ENCODE measurements at regions not wholly inside any gene's neighbourhood (a gene's known extent, or its start where the extent isn't known, plus 50 kb on each side); places are given as distances from the start of the nearest gene placed in this dataset.

DNA sequence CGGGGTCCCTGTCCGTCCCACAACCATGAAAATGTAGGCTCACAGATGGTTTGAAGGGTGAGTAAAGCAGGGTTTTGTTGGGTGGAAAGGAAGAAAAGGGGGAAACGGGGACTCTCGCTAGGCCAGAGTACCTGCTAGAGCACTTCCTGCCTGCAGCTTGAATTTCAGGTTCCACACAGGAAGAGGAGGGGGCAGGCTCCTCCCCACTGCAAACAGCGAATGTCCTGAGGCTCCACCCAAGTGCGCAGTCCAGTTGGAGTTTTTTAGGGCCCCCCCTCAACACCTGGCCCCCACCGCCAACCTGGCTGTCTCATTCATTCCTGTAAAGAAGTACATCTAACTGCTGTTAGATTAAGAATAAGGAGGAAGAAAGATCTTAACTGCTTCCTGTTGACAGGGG, 414.7 kb downstream of the SH2D4B start:
- TF ChIP-seq, protein P1, sequence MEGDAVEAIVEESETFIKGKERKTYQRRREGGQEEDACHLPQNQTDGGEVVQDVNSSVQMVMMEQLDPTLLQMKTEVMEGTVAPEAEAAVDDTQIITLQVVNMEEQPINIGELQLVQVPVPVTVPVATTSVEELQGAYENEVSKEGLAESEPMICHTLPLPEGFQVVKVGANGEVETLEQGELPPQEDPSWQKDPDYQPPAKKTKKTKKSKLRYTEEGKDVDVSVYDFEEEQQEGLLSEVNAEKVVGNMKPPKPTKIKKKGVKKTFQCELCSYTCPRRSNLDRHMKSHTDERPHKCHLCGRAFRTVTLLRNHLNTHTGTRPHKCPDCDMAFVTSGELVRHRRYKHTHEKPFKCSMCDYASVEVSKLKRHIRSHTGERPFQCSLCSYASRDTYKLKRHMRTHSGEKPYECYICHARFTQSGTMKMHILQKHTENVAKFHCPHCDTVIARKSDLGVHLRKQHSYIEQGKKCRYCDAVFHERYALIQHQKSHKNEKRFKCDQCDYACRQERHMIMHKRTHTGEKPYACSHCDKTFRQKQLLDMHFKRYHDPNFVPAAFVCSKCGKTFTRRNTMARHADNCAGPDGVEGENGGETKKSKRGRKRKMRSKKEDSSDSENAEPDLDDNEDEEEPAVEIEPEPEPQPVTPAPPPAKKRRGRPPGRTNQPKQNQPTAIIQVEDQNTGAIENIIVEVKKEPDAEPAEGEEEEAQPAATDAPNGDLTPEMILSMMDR (IDR thresholded peaks at IDR 0.05; ENCODE audit: insufficient read depth, low read length) = no peak
- TF ChIP-seq POLR2AphosphoS5 (IDR thresholded peaks at IDR 0.05; ENCODE audit: low read depth) = no peak
- TF ChIP-seq, protein P2, sequence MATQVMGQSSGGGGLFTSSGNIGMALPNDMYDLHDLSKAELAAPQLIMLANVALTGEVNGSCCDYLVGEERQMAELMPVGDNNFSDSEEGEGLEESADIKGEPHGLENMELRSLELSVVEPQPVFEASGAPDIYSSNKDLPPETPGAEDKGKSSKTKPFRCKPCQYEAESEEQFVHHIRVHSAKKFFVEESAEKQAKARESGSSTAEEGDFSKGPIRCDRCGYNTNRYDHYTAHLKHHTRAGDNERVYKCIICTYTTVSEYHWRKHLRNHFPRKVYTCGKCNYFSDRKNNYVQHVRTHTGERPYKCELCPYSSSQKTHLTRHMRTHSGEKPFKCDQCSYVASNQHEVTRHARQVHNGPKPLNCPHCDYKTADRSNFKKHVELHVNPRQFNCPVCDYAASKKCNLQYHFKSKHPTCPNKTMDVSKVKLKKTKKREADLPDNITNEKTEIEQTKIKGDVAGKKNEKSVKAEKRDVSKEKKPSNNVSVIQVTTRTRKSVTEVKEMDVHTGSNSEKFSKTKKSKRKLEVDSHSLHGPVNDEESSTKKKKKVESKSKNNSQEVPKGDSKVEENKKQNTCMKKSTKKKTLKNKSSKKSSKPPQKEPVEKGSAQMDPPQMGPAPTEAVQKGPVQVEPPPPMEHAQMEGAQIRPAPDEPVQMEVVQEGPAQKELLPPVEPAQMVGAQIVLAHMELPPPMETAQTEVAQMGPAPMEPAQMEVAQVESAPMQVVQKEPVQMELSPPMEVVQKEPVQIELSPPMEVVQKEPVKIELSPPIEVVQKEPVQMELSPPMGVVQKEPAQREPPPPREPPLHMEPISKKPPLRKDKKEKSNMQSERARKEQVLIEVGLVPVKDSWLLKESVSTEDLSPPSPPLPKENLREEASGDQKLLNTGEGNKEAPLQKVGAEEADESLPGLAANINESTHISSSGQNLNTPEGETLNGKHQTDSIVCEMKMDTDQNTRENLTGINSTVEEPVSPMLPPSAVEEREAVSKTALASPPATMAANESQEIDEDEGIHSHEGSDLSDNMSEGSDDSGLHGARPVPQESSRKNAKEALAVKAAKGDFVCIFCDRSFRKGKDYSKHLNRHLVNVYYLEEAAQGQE (IDR thresholded peaks at IDR 0.05; ENCODE audit: insufficient replicate concordance, low read depth) = no peak
- no peak for TF ChIP-seq GABPA (IDR thresholded peaks at IDR 0.05; ENCODE audit: low read depth)

All from HL-60 (cell line).